ENCODE measurements at regions not wholly inside any gene's neighbourhood (a gene's known extent, or its start where the extent isn't known, plus 50 kb on each side); places are given as distances from the start of the nearest gene placed in this dataset.

GRCh38 chr19:33887891-33888290, 91.2 kb downstream of the KCTD15 start:
- ChIA-PET CTCF (no interaction called here), POLR2A (ENCODE audit: unreplicated experiment) (no interaction called here)
- Histone ChIP-seq H4K20me1 (ENCODE audit: insufficient read depth) (no peaks in the 10 kb centered on the region), H3K79me2 (ENCODE audit: low read depth) (no peaks in the 10 kb centered on the region), H3K36me3 (ENCODE audit: low read depth) (no peaks in the 10 kb centered on the region), H3K4me1 (replicated peaks; ENCODE audit: insufficient read depth) (no peaks in the 10 kb centered on the region), H3F3A (ENCODE audit: insufficient read depth, low read depth) (no peaks in the 10 kb centered on the region), H2AFZ (no peak overlapping the region), H3K9me3 (ENCODE audit: insufficient read depth, low read depth) (no peaks in the 10 kb centered on the region), H3K4me3 (no peak overlapping the region), H3K27me3 (ENCODE audit: insufficient read depth, low read depth) (peaks cover 77% of the 10 kb centered on the region), H3K27ac (no peak overlapping the region), H3K4me2 (no peak overlapping the region), H3K9me2 (ENCODE audit: insufficient read depth) (no peaks in the 10 kb centered on the region)
- no peak for DNase-seq
- no peak for TF ChIP-seq EZH2 (IDR thresholded peaks at IDR 0.05; ENCODE audit: low read depth)
- TF ChIP-seq, protein P1, sequence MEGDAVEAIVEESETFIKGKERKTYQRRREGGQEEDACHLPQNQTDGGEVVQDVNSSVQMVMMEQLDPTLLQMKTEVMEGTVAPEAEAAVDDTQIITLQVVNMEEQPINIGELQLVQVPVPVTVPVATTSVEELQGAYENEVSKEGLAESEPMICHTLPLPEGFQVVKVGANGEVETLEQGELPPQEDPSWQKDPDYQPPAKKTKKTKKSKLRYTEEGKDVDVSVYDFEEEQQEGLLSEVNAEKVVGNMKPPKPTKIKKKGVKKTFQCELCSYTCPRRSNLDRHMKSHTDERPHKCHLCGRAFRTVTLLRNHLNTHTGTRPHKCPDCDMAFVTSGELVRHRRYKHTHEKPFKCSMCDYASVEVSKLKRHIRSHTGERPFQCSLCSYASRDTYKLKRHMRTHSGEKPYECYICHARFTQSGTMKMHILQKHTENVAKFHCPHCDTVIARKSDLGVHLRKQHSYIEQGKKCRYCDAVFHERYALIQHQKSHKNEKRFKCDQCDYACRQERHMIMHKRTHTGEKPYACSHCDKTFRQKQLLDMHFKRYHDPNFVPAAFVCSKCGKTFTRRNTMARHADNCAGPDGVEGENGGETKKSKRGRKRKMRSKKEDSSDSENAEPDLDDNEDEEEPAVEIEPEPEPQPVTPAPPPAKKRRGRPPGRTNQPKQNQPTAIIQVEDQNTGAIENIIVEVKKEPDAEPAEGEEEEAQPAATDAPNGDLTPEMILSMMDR (conservative IDR thresholded peaks at IDR 0.05) = no peak
- intact Hi-C loops (cut with micrococcal nuclease; ENCODE audit: unreplicated experiment) = no loop called here
- no TSS peak for BruUV-seq (replicated peaks)

- no peak overlapping the region for H2AFZ ChIP-seq
- H3K4me3 ChIP-seq = no peak overlapping the region
- no peaks in the 10 kb centered on the region for H3K36me3 ChIP-seq (ENCODE audit: low read depth)
- POLR2A ChIA-PET (ENCODE audit: unreplicated experiment) = no interaction called here
- TF ChIP-seq, protein P1 (conservative IDR thresholded peaks at IDR 0.05) = no peak
- no peak for TF ChIP-seq EZH2 (IDR thresholded peaks at IDR 0.05; ENCODE audit: low read depth)
- no peak overlapping the region for H3K4me2 ChIP-seq
- H3K9me2 ChIP-seq (ENCODE audit: insufficient read depth) = no peaks in the 10 kb centered on the region
- no peak overlapping the region for H3K27ac ChIP-seq
- no peak for DNase-seq
- no peaks in the 10 kb centered on the region for H3K79me2 ChIP-seq (ENCODE audit: low read depth)
- H4K20me1 ChIP-seq (ENCODE audit: insufficient read depth) = no peaks in the 10 kb centered on the region
- H3K4me1 ChIP-seq (replicated peaks; ENCODE audit: insufficient read depth) = no peaks in the 10 kb centered on the region
- no peaks in the 10 kb centered on the region for H3F3A ChIP-seq (ENCODE audit: insufficient read depth, low read depth)
- CTCF ChIA-PET = no interaction called here
- H3K27me3 ChIP-seq (ENCODE audit: insufficient read depth, low read depth) = peaks cover 81% of the 10 kb centered on the region
- intact Hi-C loops (cut with micrococcal nuclease; ENCODE audit: unreplicated experiment) = no loop called here
- BruUV-seq (replicated peaks) = no TSS peak
- no peaks in the 10 kb centered on the region for H3K9me3 ChIP-seq (ENCODE audit: insufficient read depth, low read depth)
Measured at GRCh38 chr19:33888665-33889064, 92.0 kb downstream of the KCTD15 start.

GRCh38 chr19:33890569-33890968, 93.9 kb downstream of the KCTD15 start:
- TF ChIP-seq, protein P1 (conservative IDR thresholded peaks at IDR 0.05) = no peak
- TF ChIP-seq EZH2 (IDR thresholded peaks at IDR 0.05; ENCODE audit: low read depth) = no peak
- Histone ChIP-seq H3K4me3 (no peak overlapping the region), H3K4me1 (replicated peaks; ENCODE audit: insufficient read depth) (no peaks in the 10 kb centered on the region), H2AFZ (no peak overlapping the region), H3K27me3 (ENCODE audit: insufficient read depth, low read depth) (peaks cover 81% of the 10 kb centered on the region), H3K36me3 (ENCODE audit: low read depth) (no peaks in the 10 kb centered on the region), H3K4me2 (no peak overlapping the region), H3K79me2 (ENCODE audit: low read depth) (no peaks in the 10 kb centered on the region), H3K9me3 (ENCODE audit: insufficient read depth, low read depth) (no peaks in the 10 kb centered on the region), H3K9me2 (ENCODE audit: insufficient read depth) (no peaks in the 10 kb centered on the region), H3F3A (ENCODE audit: insufficient read depth, low read depth) (no peaks in the 10 kb centered on the region), H3K27ac (no peak overlapping the region), H4K20me1 (ENCODE audit: insufficient read depth) (no peaks in the 10 kb centered on the region)
- no peak for DNase-seq
- intact Hi-C loops (cut with micrococcal nuclease; ENCODE audit: unreplicated experiment) = no loop called here
- ChIA-PET POLR2A (ENCODE audit: unreplicated experiment) (no interaction called here), CTCF (no interaction called here)
- no TSS peak for BruUV-seq (replicated peaks)
